PC-9 (cell line): ENCODE measurements at regions not wholly inside any gene's neighbourhood (a gene's known extent, or its start where the extent isn't known, plus 50 kb on each side); places are given as distances from the start of the nearest gene placed in this dataset.
A peak's percentile ranks its signal among the peaks of the same experiment; 100 is the strongest.

Source experiments
- BruUV-seq: library from RNA; stranded (reverse); fragments of 400-500 nt; replicated peaks from 2 replicates; lab custom pipeline; 2021; lab: Mats Ljungman, UMichigan
- CTCF ChIA-PET: fragments of 300-600 bp; sonication (Branson Sonifier 250); formaldehyde crosslinking; loops from one replicate; lab custom pipeline; 2022; ENCODE audit warnings: antibody characterized with exemption; lab: Charles Lee
- POLR2A ChIA-PET: fragments of 300-600 bp; sonication (Branson Sonifier 250); formaldehyde crosslinking; loops from one replicate; lab custom pipeline; 2022; ENCODE audit warnings: antibody characterized with exemption; ENCODE audit not compliant: unreplicated experiment; lab: Charles Lee
- DNase-seq, 2 experiments: peaks; one replicate each; pipeline versions ENCODE4 v3.0.0 to v3.0.0-alpha.2; 2015 to 2022; ENCODE audit warnings: mixed read lengths in 1 of 2
- H2AFZ ChIP-seq: fragments of 200-600 bp; sonication (generic); 2 replicates; pipeline ENCODE4 v1.8.1; 2017; ENCODE audit warnings: antibody characterized with exemption
- H3F3A ChIP-seq: fragments of 200-600 bp; sonication (generic); 2 replicates; pipeline ENCODE4 v1.8.1; 2017; ENCODE audit warnings: antibody characterized with exemption, mild to moderate bottlenecking, low read depth; ENCODE audit not compliant: insufficient read depth
- H3K27ac ChIP-seq: fragments of 200-600 bp; sonication (generic); 2 replicates; pipeline ENCODE4 v1.6.1; 2016; ENCODE audit warnings: mixed run types
- H3K27me3 ChIP-seq: fragments of 200-600 bp; sonication (generic); 2 replicates; pipeline ENCODE4 v1.6.1; 2016; ENCODE audit warnings: low read depth, mixed run types; ENCODE audit not compliant: insufficient read depth
- H3K36me3 ChIP-seq: fragments of 200-600 bp; sonication (generic); 2 replicates; pipeline ENCODE4 v1.6.1; 2016; ENCODE audit warnings: low read depth, mixed run types
- H3K4me1 ChIP-seq: fragments of 200-600 bp; sonication (generic); replicated peaks from 2 replicates; pipeline ENCODE4 v1.6.1; 2016; ENCODE audit warnings: mixed run types; ENCODE audit not compliant: insufficient read depth
- H3K4me2 ChIP-seq: fragments of 200-600 bp; sonication (generic); 2 replicates; pipeline ENCODE4 v1.6.1; 2017; ENCODE audit warnings: mixed run types
- H3K4me3 ChIP-seq: fragments of 200-600 bp; sonication (generic); 2 replicates; pipeline ENCODE4 v1.6.1; 2016; ENCODE audit warnings: mixed run types
- H3K79me2 ChIP-seq: fragments of 200-600 bp; sonication (generic); 2 replicates; pipeline ENCODE4 v1.6.1; 2017; ENCODE audit warnings: low read depth, mixed run types
- H3K9me2 ChIP-seq: fragments of 200-600 bp; sonication (generic); 2 replicates; pipeline ENCODE4 v1.8.1; 2017; ENCODE audit warnings: mild to moderate bottlenecking; ENCODE audit not compliant: insufficient read depth
- H3K9me3 ChIP-seq: fragments of 200-600 bp; sonication (generic); 2 replicates; pipeline ENCODE4 v1.8.1; 2016; ENCODE audit warnings: low read depth; ENCODE audit not compliant: insufficient read depth
- H4K20me1 ChIP-seq: fragments of 200-600 bp; sonication (generic); 2 replicates; pipeline ENCODE4 v1.8.1; 2017; ENCODE audit not compliant: insufficient read depth
- EZH2 ChIP-seq: fragments of 200-600 bp; sonication (generic); IDR thresholded peaks from 2 replicates; pipeline ENCODE4 v1.8.0; 2017; ENCODE audit warnings: antibody characterized with exemption, low read depth
- intact Hi-C: fragments of 100-400 bp; cut with micrococcal nuclease; formaldehyde crosslinking; loops from one replicate; pipeline ENCODE4 v1.10.0; 2022; ENCODE audit not compliant: unreplicated experiment
- TF ChIP-seq, protein P1 (sequence below): fragments of 200-600 bp; sonication (generic); conservative IDR thresholded peaks from 2 replicates; pipeline ENCODE4 v1.6.1; 2017; ENCODE audit warnings: mixed run types, antibody characterized with exemption, mild to moderate bottlenecking, moderate library complexity

DNA sequence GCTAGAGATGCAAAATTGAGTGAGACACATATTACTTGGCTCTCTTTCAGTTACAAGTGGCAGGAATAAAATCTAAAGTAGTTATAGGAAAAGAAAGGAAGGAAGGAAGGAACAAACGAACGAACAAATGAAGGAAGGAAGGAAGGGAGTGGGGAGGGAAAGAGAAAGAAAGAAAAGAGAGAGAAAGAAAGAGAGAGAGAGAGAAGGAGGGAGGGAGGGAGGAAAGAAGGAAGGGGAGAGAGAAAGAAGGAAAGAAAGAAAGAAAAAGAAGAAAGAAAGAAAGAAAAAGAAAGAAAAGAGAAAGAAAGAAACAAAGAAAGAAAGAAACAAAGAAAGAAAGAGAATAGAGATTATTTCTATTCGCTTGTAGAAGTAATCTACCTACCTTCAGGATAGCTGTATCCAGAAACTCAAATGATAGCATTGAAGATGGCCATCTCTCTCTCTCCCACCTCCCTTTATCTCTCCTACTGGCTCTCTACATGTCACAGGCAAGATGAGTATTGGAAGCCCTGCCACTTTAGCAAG is 229.7 kb upstream of the TLE3 start:
- Histone ChIP-seq H3K4me2 (no peak overlapping the region), H3K27ac (no peak overlapping the region), H3K36me3 (no peaks in the 10 kb centered on the region), H3K4me3 (no peak overlapping the region), H3K9me3 (no peaks in the 10 kb centered on the region), H2AFZ (no peak overlapping the region), H3F3A (peaks cover 14% of the 10 kb centered on the region), H3K27me3 (no peaks in the 10 kb centered on the region), H4K20me1 (no peaks in the 10 kb centered on the region), H3K9me2 (no peaks in the 10 kb centered on the region), H3K79me2 (no peaks in the 10 kb centered on the region), H3K4me1 (peaks cover 37% of the 10 kb centered on the region)
- no peak for DNase-seq
- TF ChIP-seq, protein P1, sequence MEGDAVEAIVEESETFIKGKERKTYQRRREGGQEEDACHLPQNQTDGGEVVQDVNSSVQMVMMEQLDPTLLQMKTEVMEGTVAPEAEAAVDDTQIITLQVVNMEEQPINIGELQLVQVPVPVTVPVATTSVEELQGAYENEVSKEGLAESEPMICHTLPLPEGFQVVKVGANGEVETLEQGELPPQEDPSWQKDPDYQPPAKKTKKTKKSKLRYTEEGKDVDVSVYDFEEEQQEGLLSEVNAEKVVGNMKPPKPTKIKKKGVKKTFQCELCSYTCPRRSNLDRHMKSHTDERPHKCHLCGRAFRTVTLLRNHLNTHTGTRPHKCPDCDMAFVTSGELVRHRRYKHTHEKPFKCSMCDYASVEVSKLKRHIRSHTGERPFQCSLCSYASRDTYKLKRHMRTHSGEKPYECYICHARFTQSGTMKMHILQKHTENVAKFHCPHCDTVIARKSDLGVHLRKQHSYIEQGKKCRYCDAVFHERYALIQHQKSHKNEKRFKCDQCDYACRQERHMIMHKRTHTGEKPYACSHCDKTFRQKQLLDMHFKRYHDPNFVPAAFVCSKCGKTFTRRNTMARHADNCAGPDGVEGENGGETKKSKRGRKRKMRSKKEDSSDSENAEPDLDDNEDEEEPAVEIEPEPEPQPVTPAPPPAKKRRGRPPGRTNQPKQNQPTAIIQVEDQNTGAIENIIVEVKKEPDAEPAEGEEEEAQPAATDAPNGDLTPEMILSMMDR: no peak
- TF ChIP-seq EZH2: no peak
- ChIA-PET CTCF (interaction anchor here (0.7 kb wide), 1 partner anchor 864 kb away, joined by 3 read pairs; no protein-coding TSS in a partner anchor), POLR2A (interaction anchor here (0.6 kb wide), 1 partner anchor 78 kb away, joined by 9 read pairs; no protein-coding TSS in a partner anchor)
- no TSS peak for BruUV-seq
- intact Hi-C loops: loop anchor here (10.0 kb wide), 1 partner anchor 137 kb away; no protein-coding TSS in a partner anchor

- ChIA-PET CTCF (no interaction called here), POLR2A (interaction anchor here (0.6 to 0.7 kb wide), 2 partner anchors 129 to 223 kb away, joined by 3 to 15 read pairs; no protein-coding TSS in a partner anchor)
- no TSS peak for BruUV-seq
- no peaks in the 10 kb centered on the region for H3K27me3 ChIP-seq
- H2AFZ ChIP-seq: no peak overlapping the region
- intact Hi-C loops: loop anchor here (1.0 to 10.0 kb wide), 7 partner anchors 23 to 163 kb away; no protein-coding TSS in a partner anchor
- peak; percentile 88 to 96 for DNase-seq
- no peaks in the 10 kb centered on the region for H3K79me2 ChIP-seq
- H3K36me3 ChIP-seq: no peaks in the 10 kb centered on the region
- peak overlapping the region; percentile 47 for H3K4me2 ChIP-seq
- no peaks in the 10 kb centered on the region for H3K9me3 ChIP-seq
- H3F3A ChIP-seq: peaks cover 26% of the 10 kb centered on the region
- peaks cover 57% of the 10 kb centered on the region for H3K4me1 ChIP-seq
- H3K9me2 ChIP-seq: no peaks in the 10 kb centered on the region
- no peak for TF ChIP-seq EZH2
- no peaks in the 10 kb centered on the region for H4K20me1 ChIP-seq
- no peak overlapping the region for H3K4me3 ChIP-seq
- H3K27ac ChIP-seq: peak overlapping the region; percentile 42
Measured at GRCh38 chr15:70324001-70324974, 226.6 kb upstream of the TLE3 start.

- H3K36me3 ChIP-seq: no peaks in the 10 kb centered on the region
- no peaks in the 10 kb centered on the region for H4K20me1 ChIP-seq
- ChIA-PET POLR2A (interaction anchor here (0.6 kb wide), 1 partner anchor 222 kb away, joined by 15 read pairs; no protein-coding TSS in a partner anchor), CTCF (no interaction called here)
- intact Hi-C loops: loop anchor here (5.0 to 10.0 kb wide), 4 partner anchors 54 to 164 kb away; no protein-coding TSS in a partner anchor
- TF ChIP-seq, protein P1: no peak
- no peak for TF ChIP-seq EZH2
- H3K9me2 ChIP-seq: no peaks in the 10 kb centered on the region
- no peaks in the 10 kb centered on the region for H3K9me3 ChIP-seq
- H3K4me3 ChIP-seq: no peak overlapping the region
- no TSS peak for BruUV-seq
- no peak for DNase-seq
- H3K27ac ChIP-seq: peak overlapping the region; percentile 40; the same call in 1 of the 2 replicates
- H2AFZ ChIP-seq: no peak overlapping the region
- H3K79me2 ChIP-seq: no peaks in the 10 kb centered on the region
- peak overlapping the region; percentile 45 for H3K4me2 ChIP-seq
- H3K4me1 ChIP-seq: peaks cover 68% of the 10 kb centered on the region
- peaks cover 34% of the 10 kb centered on the region for H3F3A ChIP-seq
- no peaks in the 10 kb centered on the region for H3K27me3 ChIP-seq
Measured at GRCh38 chr15:70323111-70323851, 225.6 kb upstream of the TLE3 start.
